Fibroblast of lung (primary cell): ENCODE measurements at regions not wholly inside any gene's neighbourhood (a gene's known extent, or its start where the extent isn't known, plus 50 kb on each side); places are given as distances from the start of the nearest gene placed in this dataset.
A peak's percentile ranks its signal among the peaks of the same experiment; 100 is the strongest.

Source experiments
- DNase-seq, 2 donors: peaks; one replicate each; pipeline versions ENCODE4 v3.0.0 to v3.0.0-alpha.2; 2010; ENCODE audit warnings: low read depth in 2 of 2
- H2AFZ ChIP-seq: 2 replicates; pipeline ENCODE4 v1.5.1; 2012; ENCODE audit warnings: low read length, control low read depth, inconsistent platforms
- H3K27ac ChIP-seq: 2 replicates; pipeline ENCODE4 v1.5.1; 2011; ENCODE audit warnings: low read length, control low read depth; ENCODE audit not compliant: insufficient read depth
- H3K27me3 ChIP-seq: 2 replicates; pipeline ENCODE4 v1.5.1; 2011; ENCODE audit warnings: mild to moderate bottlenecking, low read length; ENCODE audit not compliant: control insufficient read depth, insufficient read depth
- H3K36me3 ChIP-seq: 2 replicates; pipeline ENCODE4 v1.5.1; 2011; ENCODE audit warnings: low read length; ENCODE audit not compliant: control insufficient read depth, insufficient read depth
- H3K4me1 ChIP-seq: 2 replicates; pipeline ENCODE4 v1.5.1; 2011; ENCODE audit warnings: low read length; ENCODE audit not compliant: control insufficient read depth, insufficient read depth; ENCODE audit errors: extremely low read depth
- H3K4me2 ChIP-seq: 2 replicates; pipeline ENCODE4 v1.5.1; 2011; ENCODE audit warnings: low read length, control low read depth; ENCODE audit not compliant: insufficient read depth; ENCODE audit errors: extremely low read depth
- H3K4me3 ChIP-seq, 4 experiments: fragments of 200-600 bp in 1 of 4; sonication (generic) in 1 of 4; replicated peaks in 1 of 4; 2 replicates each; pipeline ENCODE4 v1.5.1; 2011 to 2016; ENCODE audit warnings: low read length in 4 of 4, low read depth in 3 of 4, mild to moderate bottlenecking in 3 of 4, control low read depth in 2 of 4, inconsistent platforms in 1 of 4, mixed read lengths in 1 of 4; ENCODE audit not compliant: insufficient read depth in 1 of 4; ENCODE audit errors: control extremely low read depth in 1 of 4
- H3K79me2 ChIP-seq: 2 replicates; pipeline ENCODE4 v1.5.1; 2012; ENCODE audit warnings: mild to moderate bottlenecking, low read length, inconsistent platforms; ENCODE audit not compliant: control insufficient read depth, insufficient read depth
- H3K9ac ChIP-seq: 2 replicates; pipeline ENCODE4 v1.5.1; 2011; ENCODE audit warnings: mild to moderate bottlenecking, low read length, control low read depth; ENCODE audit not compliant: insufficient read depth
- H3K9me3 ChIP-seq: 2 replicates; pipeline ENCODE4 v1.5.1; 2012; ENCODE audit warnings: low read depth, low read length; ENCODE audit not compliant: control insufficient read depth, insufficient read depth
- H4K20me1 ChIP-seq: 2 replicates; pipeline ENCODE4 v1.5.1; 2011; ENCODE audit warnings: low read length; ENCODE audit not compliant: control insufficient read depth, insufficient read depth; ENCODE audit errors: extremely low read depth
- EZH2 ChIP-seq: IDR thresholded peaks from 2 replicates; pipeline ENCODE4 v1.5.1; 2012; ENCODE audit warnings: low read length, control low read depth, mild to moderate bottlenecking; ENCODE audit errors: missing control alignments
- TF ChIP-seq, protein P1 (sequence below), 2 donors: IDR thresholded peaks in 1 of 2; conservative IDR thresholded peaks in 1 of 2; 1 replicate in 1 of 2; 2 replicates in 1 of 2; pipeline ENCODE4 v1.5.1; 2011 to 2012; ENCODE audit warnings: low read length in 2 of 2, control low read depth in 1 of 2, inconsistent platforms in 1 of 2, low read depth in 1 of 2, mild to moderate bottlenecking in 1 of 2

DNA sequence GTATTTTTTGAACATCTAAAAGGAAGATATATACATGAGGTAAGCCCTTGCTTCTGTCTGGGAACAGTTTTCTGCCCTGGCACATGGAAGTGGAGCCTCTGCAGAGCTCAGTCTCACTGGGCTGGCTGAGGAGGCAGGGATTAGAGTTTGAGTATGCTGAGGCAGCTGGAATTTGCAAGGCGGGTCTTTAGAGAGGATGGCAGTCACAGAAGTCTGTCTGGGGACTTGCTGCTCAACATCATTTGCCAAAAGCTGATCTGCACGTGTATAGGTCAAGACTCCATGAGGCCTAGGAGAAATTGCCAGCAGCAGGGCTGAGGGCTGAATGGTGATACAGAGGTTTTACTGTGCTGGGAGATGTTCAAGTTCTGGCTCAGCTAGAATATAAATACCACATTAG is 163.6 kb upstream of the ANK2 start:
- Histone ChIP-seq H3K4me1 (no peaks in the 10 kb centered on the region), H3K9ac (no peak overlapping the region), H3K27ac (no peak overlapping the region), H3K4me3 (no peak overlapping the region), H3K9me3 (no peaks in the 10 kb centered on the region), H3K79me2 (no peaks in the 10 kb centered on the region), H3K4me2 (no peak overlapping the region), H2AFZ (no peak overlapping the region), H4K20me1 (no peaks in the 10 kb centered on the region), H3K27me3 (no peaks in the 10 kb centered on the region), H3K36me3 (no peaks in the 10 kb centered on the region)
- no peak for DNase-seq
- TF ChIP-seq, protein P1, sequence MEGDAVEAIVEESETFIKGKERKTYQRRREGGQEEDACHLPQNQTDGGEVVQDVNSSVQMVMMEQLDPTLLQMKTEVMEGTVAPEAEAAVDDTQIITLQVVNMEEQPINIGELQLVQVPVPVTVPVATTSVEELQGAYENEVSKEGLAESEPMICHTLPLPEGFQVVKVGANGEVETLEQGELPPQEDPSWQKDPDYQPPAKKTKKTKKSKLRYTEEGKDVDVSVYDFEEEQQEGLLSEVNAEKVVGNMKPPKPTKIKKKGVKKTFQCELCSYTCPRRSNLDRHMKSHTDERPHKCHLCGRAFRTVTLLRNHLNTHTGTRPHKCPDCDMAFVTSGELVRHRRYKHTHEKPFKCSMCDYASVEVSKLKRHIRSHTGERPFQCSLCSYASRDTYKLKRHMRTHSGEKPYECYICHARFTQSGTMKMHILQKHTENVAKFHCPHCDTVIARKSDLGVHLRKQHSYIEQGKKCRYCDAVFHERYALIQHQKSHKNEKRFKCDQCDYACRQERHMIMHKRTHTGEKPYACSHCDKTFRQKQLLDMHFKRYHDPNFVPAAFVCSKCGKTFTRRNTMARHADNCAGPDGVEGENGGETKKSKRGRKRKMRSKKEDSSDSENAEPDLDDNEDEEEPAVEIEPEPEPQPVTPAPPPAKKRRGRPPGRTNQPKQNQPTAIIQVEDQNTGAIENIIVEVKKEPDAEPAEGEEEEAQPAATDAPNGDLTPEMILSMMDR (conservative IDR thresholded peaks at IDR 0.05 in 1 of 2, IDR thresholded peaks at IDR 0.05 in 1 of 2; ENCODE audit: low read depth in 1 of 2, low read length in 2 of 2) = no peak
- TF ChIP-seq EZH2 = no peak

DNA sequence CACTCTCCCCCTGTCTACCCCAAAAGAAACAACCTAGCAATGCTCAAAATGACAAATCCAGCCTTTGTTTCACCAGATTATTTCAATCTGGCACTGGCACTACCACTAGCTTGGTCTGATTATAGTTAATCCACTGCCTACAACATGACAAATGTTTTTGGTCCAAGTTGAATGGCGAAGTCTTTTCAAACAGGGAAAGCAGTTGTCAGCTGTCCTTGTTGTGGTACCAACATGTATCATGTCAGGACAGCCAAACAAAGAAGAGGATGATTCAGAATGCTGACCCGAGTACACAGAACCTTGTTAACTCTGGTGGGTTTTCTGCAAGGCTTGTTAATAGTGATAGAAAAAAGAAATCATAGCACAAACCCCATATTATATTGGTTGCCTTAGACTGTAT is 160.8 kb upstream of the ANK2 start:
- Histone ChIP-seq H3K79me2 (no peaks in the 10 kb centered on the region), H3K9me3 (no peaks in the 10 kb centered on the region), H3K36me3 (no peaks in the 10 kb centered on the region), H2AFZ (no peak overlapping the region), H4K20me1 (no peaks in the 10 kb centered on the region), H3K27ac (no peak overlapping the region), H3K4me2 (no peak overlapping the region), H3K4me1 (no peaks in the 10 kb centered on the region), H3K9ac (no peak overlapping the region), H3K27me3 (no peaks in the 10 kb centered on the region), H3K4me3 (no peak overlapping the region)
- DNase-seq = no peak
- TF ChIP-seq, protein P1 (conservative IDR thresholded peaks at IDR 0.05 in 1 of 2, IDR thresholded peaks at IDR 0.05 in 1 of 2; ENCODE audit: low read depth in 1 of 2, low read length in 2 of 2) = no peak
- no peak for TF ChIP-seq EZH2

DNA sequence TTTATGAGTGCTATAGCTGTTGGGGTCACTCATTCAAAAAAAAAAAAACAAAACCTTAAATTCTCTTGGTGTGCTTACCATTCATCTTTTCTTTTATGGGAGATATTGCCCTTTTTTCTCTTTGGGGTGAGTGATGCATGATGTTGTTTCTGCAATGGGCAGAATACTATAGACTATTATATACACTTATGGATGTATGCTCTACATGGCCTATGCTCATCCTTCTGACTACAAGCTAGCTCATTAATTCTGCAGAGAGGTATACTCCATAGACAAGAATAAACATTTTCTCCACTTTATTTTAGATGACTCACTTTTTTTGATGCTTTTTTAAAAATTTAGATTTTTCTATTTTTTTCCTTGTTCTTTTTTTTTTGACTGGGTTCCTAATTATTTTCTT is 160.3 kb upstream of the ANK2 start:
- Histone ChIP-seq H2AFZ (no peak overlapping the region), H3K4me2 (peak overlapping the region; percentile 53), H3K36me3 (no peaks in the 10 kb centered on the region), H4K20me1 (no peaks in the 10 kb centered on the region), H3K4me3 (peak overlapping the region in 1 of 4 experiments; percentile 20), H3K79me2 (no peaks in the 10 kb centered on the region), H3K9me3 (no peaks in the 10 kb centered on the region), H3K27ac (no peak overlapping the region), H3K9ac (no peak overlapping the region), H3K4me1 (no peaks in the 10 kb centered on the region), H3K27me3 (no peaks in the 10 kb centered on the region)
- DNase-seq = no peak
- TF ChIP-seq, protein P1 (conservative IDR thresholded peaks at IDR 0.05 in 1 of 2, IDR thresholded peaks at IDR 0.05 in 1 of 2; ENCODE audit: low read depth in 1 of 2, low read length in 2 of 2) = no peak
- no peak for TF ChIP-seq EZH2
